Lower leg skin (tissue), 3 donors: ENCODE measurements at regions not wholly inside any gene's neighbourhood (a gene's known extent, or its start where the extent isn't known, plus 50 kb on each side); places are given as distances from the start of the nearest gene placed in this dataset.

Experiments used
- CTCF ChIP-seq, 3 donors: fragments of 450-650 bp; IDR thresholded peaks; one replicate each; pipeline ENCODE4 v1.5.1; 2016; ENCODE audit warnings: antibody characterized with exemption in 3 of 3, mild to moderate bottlenecking in 3 of 3, moderate library complexity in 2 of 3
- POLR2A ChIP-seq, 2 donors: fragments of 450-650 bp; IDR thresholded peaks; one replicate each; pipeline ENCODE4 v1.6.1; 2016 to 2017; ENCODE audit warnings: antibody characterized with exemption in 2 of 2, mild to moderate bottlenecking in 1 of 2, moderate library complexity in 1 of 2

- TF ChIP-seq CTCF (IDR thresholded peaks at IDR 0.05) (no peak), POLR2A (IDR thresholded peaks at IDR 0.05) (no peak)
These were observed 128.3 kb downstream of the ANKRD60 start for GRCh38 chr20:58099956-58100730.
